NCI-H2107 treated with DMSO at 0.1 percent for 48 hours (cell line): ENCODE measurements at regions not wholly inside any gene's neighbourhood (a gene's known extent, or its start where the extent isn't known, plus 50 kb on each side); places are given as distances from the start of the nearest gene placed in this dataset.
A peak's percentile ranks its signal among the peaks of the same experiment; 100 is the strongest.

Experiments used
- DNase-seq: peaks from one replicate; lab custom pipeline; 2025; ENCODE audit not compliant: unreplicated experiment; lab: John Stamatoyannopoulos, UW

GRCh38 chr3:31369637-31370379, 162.9 kb upstream of the STT3B start:
- DNase-seq, result no peak

- no peak for DNase-seq
Observed at GRCh38 chr3:31370380-31370666, 162.4 kb upstream of the STT3B start.

GRCh38 chr3:31370681-31371080, 162.0 kb upstream of the STT3B start:
- DNase-seq, result no peak

- DNase-seq, result no peak
Observed at GRCh38 chr3:31371484-31372177, 161.1 kb upstream of the STT3B start.

GRCh38 chr3:31373681-31374080, 159.0 kb upstream of the STT3B start:
- peak; percentile 0 for DNase-seq

GRCh38 chr3:31377045-31377642, 155.6 kb upstream of the STT3B start:
- DNase-seq, result no peak

- DNase-seq, result no peak
Observed at GRCh38 chr3:31378231-31378630, 154.5 kb upstream of the STT3B start.

- DNase-seq, result no peak
Observed at GRCh38 chr3:31379598-31379997, 153.1 kb upstream of the STT3B start.

- no peak for DNase-seq
Observed at GRCh38 chr3:31382856-31383255, 149.9 kb upstream of the STT3B start.

- no peak for DNase-seq
Observed at GRCh38 chr3:31384117-31384516, 148.6 kb upstream of the STT3B start.

- no peak for DNase-seq
Observed at GRCh38 chr3:31389939-31390338, 142.8 kb upstream of the STT3B start.

GRCh38 chr3:31390466-31390865, 142.3 kb upstream of the STT3B start:
- no peak for DNase-seq

GRCh38 chr3:31391150-31391549, 141.6 kb upstream of the STT3B start:
- no peak for DNase-seq

GRCh38 chr3:31392568-31392967, 140.2 kb upstream of the STT3B start:
- no peak for DNase-seq

GRCh38 chr3:31399271-31399670, 133.5 kb upstream of the STT3B start:
- no peak for DNase-seq

- DNase-seq, result no peak
Observed at GRCh38 chr3:31402117-31402516, 130.6 kb upstream of the STT3B start.

- no peak for DNase-seq
Observed at GRCh38 chr3:31403197-31403596, 129.5 kb upstream of the STT3B start.

GRCh38 chr3:31404871-31405270, 127.9 kb upstream of the STT3B start:
- no peak for DNase-seq

- no peak for DNase-seq
Observed at GRCh38 chr3:31405515-31405914, 127.2 kb upstream of the STT3B start.

GRCh38 chr3:31406896-31407295, 125.8 kb upstream of the STT3B start:
- no peak for DNase-seq

GRCh38 chr3:31407665-31408064, 125.1 kb upstream of the STT3B start:
- DNase-seq, result no peak

- no peak for DNase-seq
Observed at GRCh38 chr3:31408720-31409119, 124.0 kb upstream of the STT3B start.

GRCh38 chr3:31409389-31409788, 123.3 kb upstream of the STT3B start:
- DNase-seq, result no peak
